IMR-90 (cell line): ENCODE measurements at regions not wholly inside any gene's neighbourhood (a gene's known extent, or its start where the extent isn't known, plus 50 kb on each side); places are given as distances from the start of the nearest gene placed in this dataset.

Source experiments
- ATAC-seq: fragments of 200-7000 bp; cut with Tn5 transposase; 2 replicates; pipeline ENCODE4 v1.9.1; 2020; ENCODE audit warnings: low read depth, mild to moderate bottlenecking, moderate library complexity
- BruUV-seq: library from RNA; stranded (reverse); fragments of 400-500 nt; replicated peaks from 2 replicates; lab custom pipeline; 2021; lab: Mats Ljungman, UMichigan
- CTCF ChIA-PET: fragments of 300-600 bp; formaldehyde crosslinking; extraction: SDS; loops from one replicate; lab custom pipeline; 2021; ENCODE audit warnings: antibody characterized with exemption; lab: Yijun Ruan, JAX
- POLR2A ChIA-PET: fragments of 300-600 bp; sonication (Branson Sonifier 250); formaldehyde crosslinking; loops from one replicate; lab custom pipeline; 2022; ENCODE audit warnings: antibody characterized with exemption; ENCODE audit not compliant: unreplicated experiment; lab: Charles Lee
- DNase-seq: peaks from one replicate; pipeline ENCODE4 v3.0.0; 2013
- H2AFZ ChIP-seq: replicated peaks from 2 replicates; pipeline ENCODE3; 2013; ENCODE audit warnings: low read length, mild to moderate bottlenecking; ENCODE audit not compliant: poor library complexity
- H2AK5ac ChIP-seq: 2 replicates; pipeline ENCODE4 v1.6.1; 2013; ENCODE audit warnings: low read depth, low read length, inconsistent platforms
- H2AK9ac ChIP-seq: replicated peaks from 2 replicates; pipeline ENCODE3; 2013; ENCODE audit warnings: mild to moderate bottlenecking, low read depth, low read length, moderate library complexity; ENCODE audit not compliant: poor library complexity
- H2BK120ac ChIP-seq: 2 replicates; pipeline ENCODE4 v1.6.1; 2013; ENCODE audit warnings: low read depth, low read length, inconsistent platforms
- H2BK15ac ChIP-seq: 3 replicates; pipeline ENCODE4 v1.6.1; 2013; ENCODE audit warnings: low read depth, low read length, inconsistent platforms
- H2BK20ac ChIP-seq: 2 replicates; pipeline ENCODE4 v1.6.1; 2013; ENCODE audit warnings: low read depth, mild to moderate bottlenecking, inconsistent platforms, low read length, moderate library complexity
- H2BK5ac ChIP-seq: 2 replicates; pipeline ENCODE4 v1.6.1; 2013; ENCODE audit warnings: mild to moderate bottlenecking, low read depth, low read length, inconsistent platforms; ENCODE audit not compliant: poor library complexity, severe bottlenecking
- H3K14ac ChIP-seq: replicated peaks from 2 replicates; pipeline ENCODE4 v1.6.1; 2013; ENCODE audit warnings: low read depth, low read length, inconsistent platforms
- H3K18ac ChIP-seq: 2 replicates; pipeline ENCODE4 v1.6.1; 2013; ENCODE audit warnings: low read depth, low read length, control low read depth
- H3K23ac ChIP-seq: 2 replicates; pipeline ENCODE4 v1.6.1; 2013; ENCODE audit warnings: low read depth, low read length, inconsistent platforms
- H3K27ac ChIP-seq: 2 replicates; pipeline ENCODE4 v1.5.1; 2013; ENCODE audit warnings: mild to moderate bottlenecking, control low read depth, low read length; ENCODE audit not compliant: insufficient read depth
- H3K27me3 ChIP-seq: 2 replicates; pipeline ENCODE4 v1.6.1; 2013; ENCODE audit warnings: low read length; ENCODE audit not compliant: control insufficient read depth, insufficient read depth
- H3K36me3 ChIP-seq: 2 replicates; pipeline ENCODE4 v1.6.1; 2013; ENCODE audit warnings: low read length, mixed read lengths; ENCODE audit not compliant: control insufficient read depth, insufficient read depth
- H3K4ac ChIP-seq: 2 replicates; pipeline ENCODE4 v1.6.1; 2013; ENCODE audit warnings: low read depth, low read length, inconsistent platforms
- H3K4me1 ChIP-seq: 2 replicates; pipeline ENCODE4 v1.6.1; 2013; ENCODE audit warnings: low read length, mixed read lengths; ENCODE audit not compliant: control insufficient read depth, insufficient read depth
- H3K4me2 ChIP-seq: 2 replicates; pipeline ENCODE4 v1.6.1; 2013; ENCODE audit warnings: low read depth, mild to moderate bottlenecking, control low read depth, low read length, moderate library complexity
- H3K4me3 ChIP-seq: 2 replicates; pipeline ENCODE4 v1.5.1; 2013; ENCODE audit warnings: low read depth, mild to moderate bottlenecking, control low read depth, low read length, moderate library complexity; ENCODE audit not compliant: insufficient read depth
- H3K56ac ChIP-seq: 2 replicates; pipeline ENCODE4 v1.6.1; 2013; ENCODE audit warnings: low read length, inconsistent platforms; ENCODE audit not compliant: insufficient read depth; ENCODE audit errors: extremely low read depth
- H3K79me1 ChIP-seq, 2 experiments: 2 replicates each; pipeline ENCODE4 v1.6.1; 2013; ENCODE audit warnings: low read length in 2 of 2, inconsistent platforms in 1 of 2, low read depth in 1 of 2
- H3K9ac ChIP-seq: 2 replicates; pipeline ENCODE4 v1.6.1; 2013; ENCODE audit warnings: low read depth, low read length, control low read depth
- H3K9me1 ChIP-seq: 2 replicates; pipeline ENCODE4 v1.6.1; 2013; ENCODE audit warnings: low read length, inconsistent platforms; ENCODE audit not compliant: insufficient read depth
- H3K9me3 ChIP-seq: 2 replicates; pipeline ENCODE4 v1.6.1; 2013; ENCODE audit warnings: low read length; ENCODE audit not compliant: control insufficient read depth, insufficient read depth
- H4K20me1 ChIP-seq: 2 replicates; pipeline ENCODE4 v1.6.1; 2013; ENCODE audit warnings: low read length, inconsistent platforms; ENCODE audit not compliant: insufficient read depth
- H4K5ac ChIP-seq: 2 replicates; pipeline ENCODE4 v1.6.1; 2013; ENCODE audit warnings: mild to moderate bottlenecking, low read depth, low read length, control low read depth
- H4K8ac ChIP-seq, 2 experiments: 2 replicates each; pipeline ENCODE4 v1.6.1; 2013; ENCODE audit warnings: low read depth in 2 of 2, low read length in 2 of 2, control low read depth in 1 of 2, inconsistent platforms in 1 of 2
- H4K91ac ChIP-seq: 2 replicates; pipeline ENCODE4 v1.6.1; 2013; ENCODE audit warnings: low read depth, low read length, inconsistent platforms; ENCODE audit not compliant: insufficient read depth
- CEBPB ChIP-seq: IDR thresholded peaks from 2 replicates; pipeline ENCODE4 v1.6.1; 2012; ENCODE audit warnings: low read depth, low read length, improper control_type of control experiment
- MAFK ChIP-seq: IDR thresholded peaks from 2 replicates; pipeline ENCODE4 v1.6.1; 2012; ENCODE audit warnings: low read depth, low read length, improper control_type of control experiment
- RAD21 ChIP-seq: IDR thresholded peaks from 2 replicates; pipeline ENCODE4 v1.6.1; 2012; ENCODE audit warnings: low read length, improper control_type of control experiment
- WGBS, 2 experiments: methylation state at CpG; one replicate each; pipeline versions ENCODE4 v1.1.5 to v1.1.7; 2013; ENCODE audit warnings: missing lambda C conversion rate in 2 of 2; ENCODE audit not compliant: insufficient read length in 1 of 2; ENCODE audit errors: extremely low coverage in 2 of 2; 5-methylcytosine and 5-hydroxymethylcytosine counted together
- dilution Hi-C: fragments of 300-500 bp; cut with HindIII; formaldehyde crosslinking; loops from one replicate; pipeline ENCODE4 v1.14.3; 2018; ENCODE audit warnings: low sequenced_read_pairs; ENCODE audit not compliant: unreplicated experiment
- in situ Hi-C: fragments of 300-500 bp; cut with MboI; formaldehyde crosslinking; loops from 3 replicates; pipeline ENCODE4 v1.14.3; 2019; ENCODE audit warnings: low sequenced_read_pairs, inconsistent platforms, mixed read lengths
- intact Hi-C: fragments of 100-400 bp; cut with micrococcal nuclease; formaldehyde crosslinking; loops from 2 replicates; pipeline ENCODE4 v1.10.0; 2022

- Histone ChIP-seq H2AFZ (no peak overlapping the region), H4K5ac (no peak overlapping the region), H3K27ac (no peak overlapping the region), H2AK9ac (no peak overlapping the region), H3K4me1 (no peaks in the 10 kb centered on the region), H3K18ac (no peak overlapping the region), H3K9ac (no peak overlapping the region), H2BK15ac (no peak overlapping the region), H2BK120ac (no peak overlapping the region), H3K4me2 (no peak overlapping the region), H4K8ac (no peak overlapping the region), H3K56ac (no peak overlapping the region), H3K79me1 (no peaks in the 10 kb centered on the region), H3K4ac (no peak overlapping the region), H4K20me1 (no peaks in the 10 kb centered on the region), H2AK5ac (no peak overlapping the region), H2BK5ac (no peak overlapping the region), H3K23ac (no peak overlapping the region), H3K27me3 (no peaks in the 10 kb centered on the region), H3K14ac (no peak overlapping the region), H3K9me3 (no peaks in the 10 kb centered on the region), H3K36me3 (no peaks in the 10 kb centered on the region), H2BK20ac (no peak overlapping the region), H4K91ac (no peak overlapping the region), H3K4me3 (no peak overlapping the region), H3K9me1 (no peaks in the 10 kb centered on the region)
- no peak for ATAC-seq
- no TSS peak for BruUV-seq
- CTCF ChIA-PET, result no interaction called here
- POLR2A ChIA-PET, result no interaction called here
- in situ Hi-C loops (no loop called here), intact Hi-C loops (no loop called here), dilution Hi-C loops (no loop called here)
- DNase-seq, result no peak
- TF ChIP-seq RAD21 (no peak), CEBPB (no peak), MAFK (peak; percentile 65)
- WGBS, 2 experiments, result no CpG with 5 or more reads among the region's 2 CpGs
These were observed 90.7 kb upstream of the GCFC2 start for GRCh38 chr2:75801234-75801982.
